Ureter (tissue), 1 donor: ENCODE measurements at regions not wholly inside any gene's neighbourhood (a gene's known extent, or its start where the extent isn't known, plus 50 kb on each side); places are given as distances from the start of the nearest gene placed in this dataset.

ENCODE experiments used
- DNase-seq: peaks from one replicate; pipeline ENCODE4 v3.0.0-alpha.2; 2020; ENCODE audit warnings: low spot score
- donor health status: DM: yes; HTN: yes; CAD: no.

- DNase-seq: no peak
Observed at GRCh38 chr14:62378057-62378456, 615.8 kb downstream of the SNAPC1 start.

GRCh38 chr14:62381311-62382070, 619.3 kb downstream of the SNAPC1 start:
- DNase-seq: no peak

- no peak for DNase-seq
Observed at GRCh38 chr14:62409169-62409568, 636.1 kb downstream of the KCNH5 start.

- DNase-seq: no peak
Observed at GRCh38 chr14:62409626-62410300, 635.5 kb downstream of the KCNH5 start.

GRCh38 chr14:62420847-62421246, 624.4 kb downstream of the KCNH5 start:
- DNase-seq: no peak

- no peak for DNase-seq
Observed at GRCh38 chr14:62428429-62429203, 616.6 kb downstream of the KCNH5 start.

- DNase-seq: no peak
Observed at GRCh38 chr14:62429683-62430082, 615.6 kb downstream of the KCNH5 start.

- no peak for DNase-seq
Observed at GRCh38 chr14:62431496-62431895, 613.8 kb downstream of the KCNH5 start.

GRCh38 chr14:62432955-62433354, 612.3 kb downstream of the KCNH5 start:
- DNase-seq: no peak

- DNase-seq: no peak
Observed at GRCh38 chr14:62436261-62436660, 609.0 kb downstream of the KCNH5 start.

GRCh38 chr14:62439210-62439609, 606.0 kb downstream of the KCNH5 start:
- DNase-seq: no peak

- no peak for DNase-seq
Observed at GRCh38 chr14:62443796-62444195, 601.5 kb downstream of the KCNH5 start.

- DNase-seq: no peak
Observed at GRCh38 chr14:62445570-62445969, 599.7 kb downstream of the KCNH5 start.

- DNase-seq: no peak
Observed at GRCh38 chr14:62451221-62451620, 594.0 kb downstream of the KCNH5 start.

GRCh38 chr14:62453226-62453625, 592.0 kb downstream of the KCNH5 start:
- no peak for DNase-seq

- DNase-seq: no peak
Observed at GRCh38 chr14:62455446-62455845, 589.8 kb downstream of the KCNH5 start.

GRCh38 chr14:62462988-62463387, 582.3 kb downstream of the KCNH5 start:
- no peak for DNase-seq

GRCh38 chr14:62468946-62469345, 576.3 kb downstream of the KCNH5 start:
- no peak for DNase-seq

GRCh38 chr14:62470935-62471334, 574.3 kb downstream of the KCNH5 start:
- no peak for DNase-seq

GRCh38 chr14:62491146-62491545, 554.1 kb downstream of the KCNH5 start:
- no peak for DNase-seq

GRCh38 chr14:62497708-62498107, 547.5 kb downstream of the KCNH5 start:
- no peak for DNase-seq

- no peak for DNase-seq
Observed at GRCh38 chr14:62501021-62501750, 544.1 kb downstream of the KCNH5 start.
